Esophagus squamous epithelium (tissue), 5 donors: ENCODE measurements at regions not wholly inside any gene's neighbourhood (a gene's known extent, or its start where the extent isn't known, plus 50 kb on each side); places are given as distances from the start of the nearest gene placed in this dataset.
"Not testable (repeated sequence)": the region's sequence is repeated elsewhere in the genome, so short reads cannot be mapped to it uniquely, and the experiment has no call there.

Source experiments
- DNase-seq: peaks from one replicate; lab custom pipeline; 2025; lab: John Stamatoyannopoulos, UW
- H3K27ac ChIP-seq, 4 donors: fragments of 200-600 bp; sonication (generic); one replicate each; pipeline ENCODE4 v1.5.1; 2016 to 2019; ENCODE audit warnings: mild to moderate bottlenecking in 1 of 4
- H3K27me3 ChIP-seq, 4 donors: fragments of 200-600 bp; sonication (generic); 1 replicate in 3 of 4; 2 replicates in 1 of 4; pipeline versions ENCODE4 v1.5.1 to v1.6.0; 2017 to 2021; ENCODE audit warnings: antibody characterized with exemption in 1 of 4
- H3K36me3 ChIP-seq, 3 donors: fragments of 200-600 bp; sonication (generic); one replicate each; pipeline ENCODE4 v1.5.1; 2016 to 2019
- H3K4me1 ChIP-seq, 3 donors: fragments of 200-600 bp; sonication (generic); one replicate each; pipeline ENCODE4 v1.5.1; 2017 to 2019
- H3K4me3 ChIP-seq, 4 donors: fragments of 200-600 bp; sonication (generic); 1 replicate in 3 of 4; 2 replicates in 1 of 4; pipeline ENCODE4 v1.5.1; 2016 to 2019; ENCODE audit warnings: mild to moderate bottlenecking in 2 of 4, moderate library complexity in 1 of 4
- H3K9me3 ChIP-seq, 3 donors: fragments of 200-600 bp; sonication (generic); one replicate each; pipeline ENCODE4 v1.5.1; 2016 to 2019
- POLR2A ChIP-seq, 4 donors: fragments of 450-650 bp; IDR thresholded peaks; one replicate each; pipeline ENCODE4 v1.6.1; 2017; ENCODE audit warnings: antibody characterized with exemption in 4 of 4, mild to moderate bottlenecking in 4 of 4, moderate library complexity in 3 of 4
- WGBS, 2 donors: methylation state at CpG; one replicate each; pipeline ENCODE4 v1.1.5; 2018; 5-methylcytosine and 5-hydroxymethylcytosine counted together
- intact Hi-C: fragments of 100-400 bp; cut with DNase I; formaldehyde crosslinking; loops from one replicate; pipeline ENCODE4 v1.15.0; 2022
- TF ChIP-seq, protein P1 (sequence below), 6 experiments: fragments of 450-650 bp in 4 of 6; fragments of 200-600 bp in 2 of 6; sonication (generic) in 2 of 6; IDR thresholded peaks; one replicate each; pipeline ENCODE4 v1.5.1; 2016 to 2019; ENCODE audit warnings: antibody characterized with exemption in 6 of 6, mild to moderate bottlenecking in 4 of 6, moderate library complexity in 4 of 6
- donor health status: DM: yes; HTN: yes; CAD: no.

DNA sequence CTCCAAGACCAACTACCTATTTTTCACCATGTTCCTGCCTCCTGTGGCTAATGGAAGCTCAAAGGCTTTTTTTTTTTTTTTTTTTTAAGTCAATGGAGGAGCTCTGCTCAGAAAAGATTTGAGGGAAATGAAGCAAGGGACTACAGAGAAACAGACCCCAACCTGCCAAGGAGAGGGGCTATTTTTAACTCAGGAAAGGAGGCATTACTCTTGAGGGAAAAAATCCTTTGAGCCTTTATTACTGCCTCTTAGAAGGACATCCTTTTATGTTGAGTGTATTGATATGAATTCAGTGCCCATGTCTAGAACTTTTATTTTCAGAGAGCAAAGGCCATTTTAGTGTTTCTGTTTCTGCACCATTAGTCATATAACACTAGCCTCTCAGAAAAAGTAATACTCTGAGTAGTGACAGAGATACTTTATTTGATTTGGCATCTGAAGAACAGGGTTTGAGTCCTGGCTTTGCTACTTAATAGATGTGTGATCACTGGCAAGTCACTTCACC lies 68.1 kb upstream of the PCDH8 start:
- DNase-seq: no peak
- Histone ChIP-seq H3K27me3 (no peaks in the 10 kb centered on the region), H3K9me3 (no peaks in the 10 kb centered on the region), H3K4me1 (no peaks in the 10 kb centered on the region), H3K27ac (no peak overlapping the region), H3K36me3 (no peaks in the 10 kb centered on the region), H3K4me3 (no peak overlapping the region)
- intact Hi-C loops: no loop called here
- TF ChIP-seq, protein P1, sequence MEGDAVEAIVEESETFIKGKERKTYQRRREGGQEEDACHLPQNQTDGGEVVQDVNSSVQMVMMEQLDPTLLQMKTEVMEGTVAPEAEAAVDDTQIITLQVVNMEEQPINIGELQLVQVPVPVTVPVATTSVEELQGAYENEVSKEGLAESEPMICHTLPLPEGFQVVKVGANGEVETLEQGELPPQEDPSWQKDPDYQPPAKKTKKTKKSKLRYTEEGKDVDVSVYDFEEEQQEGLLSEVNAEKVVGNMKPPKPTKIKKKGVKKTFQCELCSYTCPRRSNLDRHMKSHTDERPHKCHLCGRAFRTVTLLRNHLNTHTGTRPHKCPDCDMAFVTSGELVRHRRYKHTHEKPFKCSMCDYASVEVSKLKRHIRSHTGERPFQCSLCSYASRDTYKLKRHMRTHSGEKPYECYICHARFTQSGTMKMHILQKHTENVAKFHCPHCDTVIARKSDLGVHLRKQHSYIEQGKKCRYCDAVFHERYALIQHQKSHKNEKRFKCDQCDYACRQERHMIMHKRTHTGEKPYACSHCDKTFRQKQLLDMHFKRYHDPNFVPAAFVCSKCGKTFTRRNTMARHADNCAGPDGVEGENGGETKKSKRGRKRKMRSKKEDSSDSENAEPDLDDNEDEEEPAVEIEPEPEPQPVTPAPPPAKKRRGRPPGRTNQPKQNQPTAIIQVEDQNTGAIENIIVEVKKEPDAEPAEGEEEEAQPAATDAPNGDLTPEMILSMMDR (IDR thresholded peaks at IDR 0.05): no peak
- TF ChIP-seq POLR2A (IDR thresholded peaks at IDR 0.05): no peak

- TF ChIP-seq, protein P1 (IDR thresholded peaks at IDR 0.05): no peak
- TF ChIP-seq POLR2A (IDR thresholded peaks at IDR 0.05): no peak
- WGBS, 2 donors: 80 to 92% methylated on average over 2 of the region's 2 CpGs
- intact Hi-C loops: no loop called here
Measured at GRCh38 chr13:52911340-52911739, 62.9 kb upstream of the PCDH8 start.

DNA sequence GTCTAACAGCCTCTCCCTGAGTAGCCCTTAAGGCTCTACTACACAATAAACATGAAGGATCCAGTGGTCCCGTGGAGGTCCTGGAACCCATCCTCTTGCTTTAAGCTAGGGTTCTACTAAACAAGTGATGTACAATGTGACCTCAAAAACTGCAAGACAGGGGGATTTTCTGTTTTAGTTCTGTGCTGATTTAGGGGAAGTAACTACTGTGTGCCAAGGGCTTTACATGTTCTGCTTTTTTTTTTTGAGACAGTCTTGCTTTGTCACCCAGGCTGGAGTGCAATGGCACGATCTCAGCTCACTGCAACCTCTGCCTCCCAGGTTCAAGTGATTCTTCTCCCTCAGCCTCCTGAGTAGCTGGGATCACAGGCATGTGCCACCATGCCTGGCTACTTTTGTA lies 61.9 kb upstream of the PCDH8 start:
- H3K36me3 ChIP-seq, H3K9me3 ChIP-seq, DNase-seq, intact Hi-C loops, H3K27ac ChIP-seq, H3K4me1 ChIP-seq, H3K4me3 ChIP-seq: not testable (repeated sequence)
- 43 to 50% methylated on average over 1 to 2 of the region's 2 CpGs for WGBS, 2 donors
- H3K27me3 ChIP-seq: peaks cover 0 to 24% (median 0%) of the 10 kb centered on the region in 4 donors

More at GRCh38 chr13:52911340-52911739, 62.9 kb upstream of the PCDH8 start:
- no peaks in the 10 kb centered on the region for H3K9me3 ChIP-seq
- no peaks in the 10 kb centered on the region for H3K36me3 ChIP-seq
- H3K4me3 ChIP-seq: no peak overlapping the region
- peaks cover 0 to 14% (median 0%) of the 10 kb centered on the region in 4 donors for H3K27me3 ChIP-seq
- no peaks in the 10 kb centered on the region for H3K4me1 ChIP-seq
- H3K27ac ChIP-seq: no peak overlapping the region
- DNase-seq: no peak

DNA sequence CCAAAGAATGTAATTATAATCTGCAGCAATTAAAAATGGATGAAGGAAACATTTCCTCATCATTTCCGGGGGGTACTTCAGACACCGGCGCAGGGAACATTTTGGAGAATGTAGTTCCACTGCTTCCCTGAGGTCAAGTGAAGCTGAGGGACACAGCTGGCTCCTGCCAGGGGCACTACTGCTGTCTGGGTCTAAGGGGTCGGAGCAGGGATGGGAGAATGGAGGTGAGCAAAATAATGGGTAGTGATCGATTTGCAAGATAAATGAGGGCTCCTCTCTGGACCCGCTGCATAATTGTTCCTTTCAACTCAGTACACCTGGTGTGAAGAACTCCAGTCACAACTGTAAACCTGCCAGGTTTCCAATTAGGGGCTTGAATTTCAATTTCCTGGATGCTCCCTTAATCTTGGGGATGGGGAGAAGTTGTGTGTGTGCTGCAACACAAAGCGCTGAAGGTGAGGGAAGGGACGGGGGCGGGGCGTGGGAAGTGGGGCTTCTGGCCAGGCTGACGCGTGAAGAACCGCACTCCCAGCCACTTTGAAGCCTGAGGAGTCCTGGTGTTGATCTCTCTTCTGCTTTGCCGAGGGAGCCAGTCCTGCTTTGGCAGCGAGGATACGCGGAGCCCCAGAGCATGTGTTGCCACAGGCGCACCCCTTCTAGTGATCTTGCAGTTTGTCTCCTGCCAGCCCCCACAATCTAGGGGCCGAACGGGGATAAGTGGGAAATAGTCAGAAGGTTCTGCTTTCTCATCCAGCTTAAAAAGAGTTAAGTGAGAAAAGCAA lies 57.9 kb upstream of the PCDH8 start:
- Histone ChIP-seq H3K9me3 (no peaks in the 10 kb centered on the region), H3K27ac (no peak overlapping the region), H3K4me3 (no peak overlapping the region), H3K36me3 (no peaks in the 10 kb centered on the region), H3K27me3 (peaks cover 0 to 24% (median 0%) of the 10 kb centered on the region in 4 donors), H3K4me1 (peaks cover 0 to 15% (median 0%) of the 10 kb centered on the region in 3 donors)
- no peak for TF ChIP-seq POLR2A (IDR thresholded peaks at IDR 0.05)
- TF ChIP-seq, protein P1 (IDR thresholded peaks at IDR 0.05): no peak
- WGBS, 2 donors: 66 to 74% methylated on average over 6 to 9 of the region's 20 CpGs
- intact Hi-C loops: no loop called here
- no peak for DNase-seq

DNA sequence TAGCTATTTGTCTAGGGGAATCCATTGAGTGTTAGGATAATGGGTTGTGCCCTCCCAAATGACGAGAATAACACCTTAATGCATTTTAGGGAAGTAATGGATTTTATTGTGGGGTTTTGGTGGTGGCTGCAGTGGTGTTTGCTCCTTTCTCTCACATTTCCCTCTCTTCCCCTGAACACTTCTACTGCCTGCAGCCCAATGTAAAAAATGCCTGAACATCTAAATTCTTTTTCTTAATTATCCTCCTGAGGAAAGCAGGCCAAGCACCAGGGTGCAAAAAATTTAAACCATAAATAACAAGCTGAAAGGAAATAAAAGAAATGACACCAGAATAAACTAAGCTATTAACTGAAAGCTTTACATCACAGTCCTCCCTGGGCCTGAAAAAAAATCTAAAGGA lies 57.3 kb upstream of the PCDH8 start:
- WGBS, 2 donors: 42 to 91% methylated on average over 1 of the region's 1 CpG
- Histone ChIP-seq H3K27me3 (peaks cover 0 to 24% (median 0%) of the 10 kb centered on the region in 4 donors), H3K27ac (no peak overlapping the region), H3K9me3 (no peaks in the 10 kb centered on the region), H3K4me3 (no peak overlapping the region), H3K36me3 (no peaks in the 10 kb centered on the region), H3K4me1 (peaks cover 0 to 15% (median 0%) of the 10 kb centered on the region in 3 donors)
- intact Hi-C loops: no loop called here
- TF ChIP-seq, protein P1 (IDR thresholded peaks at IDR 0.05): no peak
- no peak for TF ChIP-seq POLR2A (IDR thresholded peaks at IDR 0.05)
- DNase-seq: no peak
